GM18873 (cell line): ENCODE measurements at regions not wholly inside any gene's neighbourhood (a gene's known extent, or its start where the extent isn't known, plus 50 kb on each side); places are given as distances from the start of the nearest gene placed in this dataset.

Source experiments
- ATAC-seq: cut with Tn5 transposase; IDR thresholded peaks from one replicate; pipeline ENCODE4 v1.9.1; 2021; ENCODE audit warnings: mild to moderate bottlenecking, moderate library complexity, moderate number of reproducible peaks; ENCODE audit not compliant: unreplicated experiment, low FRiP score

- ATAC-seq: no peak
Observed at GRCh38 chr12:24073170-24073810, 123.8 kb upstream of the SOX5 start.

- no peak for ATAC-seq
Observed at GRCh38 chr12:24072302-24072701, 122.8 kb upstream of the SOX5 start.

GRCh38 chr12:24071842-24072241 is 122.4 kb upstream of the SOX5 start:
- ATAC-seq: no peak

GRCh38 chr12:24069532-24070395 is 120.3 kb upstream of the SOX5 start:
- no peak for ATAC-seq

GRCh38 chr12:24066865-24067264 is 117.4 kb upstream of the SOX5 start:
- ATAC-seq: no peak

GRCh38 chr12:24066097-24066496 is 116.6 kb upstream of the SOX5 start:
- ATAC-seq: no peak

- no peak for ATAC-seq
Observed at GRCh38 chr12:24062642-24063245, 113.3 kb upstream of the SOX5 start.

- no peak for ATAC-seq
Observed at GRCh38 chr12:24060089-24060488, 110.6 kb upstream of the SOX5 start.

- ATAC-seq: no peak
Observed at GRCh38 chr12:24057920-24058476, 108.5 kb upstream of the SOX5 start.

- no peak for ATAC-seq
Observed at GRCh38 chr12:24055747-24056146, 106.3 kb upstream of the SOX5 start.

- ATAC-seq: no peak
Observed at GRCh38 chr12:24054416-24054815, 104.9 kb upstream of the SOX5 start.

- ATAC-seq: no peak
Observed at GRCh38 chr12:24049728-24050127, 100.3 kb upstream of the SOX5 start.

GRCh38 chr12:24049101-24049500 is 99.6 kb upstream of the SOX5 start:
- ATAC-seq: no peak

GRCh38 chr12:24048446-24048845 is 99.0 kb upstream of the SOX5 start:
- ATAC-seq: no peak

GRCh38 chr12:24047326-24047725 is 97.9 kb upstream of the SOX5 start:
- no peak for ATAC-seq

- ATAC-seq: no peak
Observed at GRCh38 chr12:24045816-24046257, 96.4 kb upstream of the SOX5 start.

GRCh38 chr12:24044941-24045703 is 95.7 kb upstream of the SOX5 start:
- ATAC-seq: no peak

- ATAC-seq: no peak
Observed at GRCh38 chr12:24042651-24043050, 93.2 kb upstream of the SOX5 start.

- no peak for ATAC-seq
Observed at GRCh38 chr12:24039113-24039525, 89.6 kb upstream of the SOX5 start.

- ATAC-seq: no peak
Observed at GRCh38 chr12:24038211-24038997, 88.9 kb upstream of the SOX5 start.
